H1 (cell line): ENCODE measurements at regions not wholly inside any gene's neighbourhood (a gene's known extent, or its start where the extent isn't known, plus 50 kb on each side); places are given as distances from the start of the nearest gene placed in this dataset.

Experiments used
- SIX5 ChIP-seq: IDR thresholded peaks from 2 replicates; pipeline ENCODE4 v1.6.1; 2011; ENCODE audit warnings: mild to moderate bottlenecking, low read depth, low read length

DNA sequence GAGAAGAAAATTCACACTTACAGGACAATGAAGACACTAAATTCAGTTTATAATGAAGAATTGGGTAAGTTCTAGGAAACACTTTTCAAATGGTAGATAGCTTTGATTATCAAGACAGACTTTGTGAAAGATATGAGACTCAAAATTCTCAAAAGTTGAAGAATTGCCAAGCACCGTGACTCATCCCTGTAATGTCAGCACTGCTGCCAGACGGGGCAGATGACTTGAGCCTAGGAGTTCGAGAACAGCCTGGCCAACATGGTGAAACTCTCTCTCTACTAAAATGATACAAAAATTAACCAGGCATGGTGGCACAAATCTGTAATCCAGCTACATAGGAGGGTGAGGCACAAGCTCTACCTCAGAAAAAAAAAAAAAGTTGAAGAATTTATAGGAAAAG, 1820.1 kb upstream of the LRRTM1 start (continued):
- TF ChIP-seq SIX5 = no peak
- TF ChIP-seq, all 59 proteins: peak for 0
